ENCODE measurements at regions not wholly inside any gene's neighbourhood (a gene's known extent, or its start where the extent isn't known, plus 50 kb on each side); places are given as distances from the start of the nearest gene placed in this dataset.

GRCh38 chr2:39563572-39563971 is 102.1 kb upstream of the TMEM178A start:
- TF ChIP-seq CTCF (IDR thresholded peaks at IDR 0.05; ENCODE audit: low read depth, low read length) = no peak
- no peak overlapping the region for H3K4me3 ChIP-seq (ENCODE audit: low read depth, low read length)
- in situ Hi-C loops (cut with HindIII; ENCODE audit: low sequenced_read_pairs) = no loop called here
- DNase-seq (ENCODE audit: low read depth, low spot score) = no peak

DNA sequence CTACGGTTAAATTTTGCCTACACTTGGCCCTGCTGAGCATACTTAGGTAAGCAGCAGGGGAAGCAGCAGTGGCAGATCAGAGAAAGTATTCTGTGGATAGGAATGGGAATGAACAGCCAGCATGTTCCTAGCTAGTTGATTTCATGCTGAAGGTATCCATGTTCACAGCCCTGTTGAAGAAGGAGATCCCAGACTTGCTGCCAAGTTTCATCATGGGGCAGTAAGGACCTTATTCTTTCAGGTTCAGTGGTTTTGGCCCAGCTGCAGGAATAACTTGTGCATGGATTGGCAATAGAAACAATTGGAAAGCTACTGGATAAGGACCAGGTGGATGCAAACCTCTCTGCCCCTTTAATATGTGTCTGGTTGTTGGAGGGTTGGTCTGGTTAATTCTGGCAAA is 98.2 kb upstream of the TMEM178A start:
- TF ChIP-seq CTCF (IDR thresholded peaks at IDR 0.05; ENCODE audit: low read depth, low read length) = no peak
- H3K4me3 ChIP-seq (ENCODE audit: low read depth, low read length) = no peak overlapping the region
- in situ Hi-C loops (cut with HindIII; ENCODE audit: low sequenced_read_pairs) = no loop called here
- peak; percentile 83 for DNase-seq (ENCODE audit: low read depth, low spot score)

GRCh38 chr2:39568116-39568515 is 97.6 kb upstream of the TMEM178A start:
- in situ Hi-C loops (cut with HindIII; ENCODE audit: low sequenced_read_pairs) = no loop called here
- no peak overlapping the region for H3K4me3 ChIP-seq (ENCODE audit: low read depth, low read length)
- peak; percentile 13 for DNase-seq (ENCODE audit: low read depth, low spot score)

GRCh38 chr2:39568561-39569006 is 97.1 kb upstream of the TMEM178A start:
- in situ Hi-C loops (cut with HindIII; ENCODE audit: low sequenced_read_pairs) = no loop called here
- TF ChIP-seq CTCF (IDR thresholded peaks at IDR 0.05; ENCODE audit: low read depth, low read length) = no peak
- DNase-seq (ENCODE audit: low read depth, low spot score) = peak; percentile 84
- H3K4me3 ChIP-seq (ENCODE audit: low read depth, low read length) = no peak overlapping the region

More at GRCh38 chr2:39568116-39568515, 97.6 kb upstream of the TMEM178A start:
- no peak for TF ChIP-seq CTCF (IDR thresholded peaks at IDR 0.05; ENCODE audit: low read depth, low read length)

- in situ Hi-C loops (cut with HindIII; ENCODE audit: low sequenced_read_pairs) = no loop called here
- no peak for TF ChIP-seq CTCF (IDR thresholded peaks at IDR 0.05; ENCODE audit: low read depth, low read length)
- no peak overlapping the region for H3K4me3 ChIP-seq (ENCODE audit: low read depth, low read length)
- DNase-seq (ENCODE audit: low read depth, low spot score) = no peak
Observed at GRCh38 chr2:39570130-39570555, 95.6 kb upstream of the TMEM178A start.

DNA sequence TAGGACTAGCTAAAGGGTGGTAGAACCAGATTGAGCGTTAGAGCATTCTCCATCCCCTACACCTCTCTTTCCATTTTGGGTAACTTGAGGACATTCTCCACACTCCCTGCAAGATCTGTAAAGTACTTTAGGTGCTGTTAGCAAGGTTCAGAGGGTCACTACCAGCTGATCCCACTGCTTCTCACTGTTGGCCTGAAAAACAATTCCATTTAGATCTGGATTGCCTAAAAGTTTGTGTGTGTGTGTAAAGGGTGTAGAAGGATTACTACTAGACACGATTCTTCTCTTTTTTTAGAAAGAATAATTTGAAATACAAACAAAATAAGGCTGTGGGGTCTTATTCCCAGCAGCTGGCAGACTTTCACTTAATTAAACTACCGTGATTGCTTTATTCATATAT is 95.1 kb upstream of the TMEM178A start:
- H3K4me3 ChIP-seq (ENCODE audit: low read depth, low read length) = no peak overlapping the region
- TF ChIP-seq CTCF (IDR thresholded peaks at IDR 0.05; ENCODE audit: low read depth, low read length) = no peak
- in situ Hi-C loops (cut with HindIII; ENCODE audit: low sequenced_read_pairs) = no loop called here
- DNase-seq (ENCODE audit: low read depth, low spot score) = no peak
